SIG-M5 treated with dmso at 0.1 percent for 504 hours (cell line): ENCODE measurements at regions not wholly inside any gene's neighbourhood (a gene's known extent, or its start where the extent isn't known, plus 50 kb on each side); places are given as distances from the start of the nearest gene placed in this dataset.
A peak's percentile ranks its signal among the peaks of the same experiment; 100 is the strongest.

Source experiments
- DNase-seq: peaks from one replicate; lab custom pipeline; 2025; ENCODE audit not compliant: unreplicated experiment; lab: John Stamatoyannopoulos, UW

GRCh38 chr5:124341066-124341858 lies 405.2 kb downstream of the ZNF608 start:
- no peak for DNase-seq

- DNase-seq, result no peak
These were observed 408.4 kb downstream of the ZNF608 start for GRCh38 chr5:124337996-124338395.

DNA sequence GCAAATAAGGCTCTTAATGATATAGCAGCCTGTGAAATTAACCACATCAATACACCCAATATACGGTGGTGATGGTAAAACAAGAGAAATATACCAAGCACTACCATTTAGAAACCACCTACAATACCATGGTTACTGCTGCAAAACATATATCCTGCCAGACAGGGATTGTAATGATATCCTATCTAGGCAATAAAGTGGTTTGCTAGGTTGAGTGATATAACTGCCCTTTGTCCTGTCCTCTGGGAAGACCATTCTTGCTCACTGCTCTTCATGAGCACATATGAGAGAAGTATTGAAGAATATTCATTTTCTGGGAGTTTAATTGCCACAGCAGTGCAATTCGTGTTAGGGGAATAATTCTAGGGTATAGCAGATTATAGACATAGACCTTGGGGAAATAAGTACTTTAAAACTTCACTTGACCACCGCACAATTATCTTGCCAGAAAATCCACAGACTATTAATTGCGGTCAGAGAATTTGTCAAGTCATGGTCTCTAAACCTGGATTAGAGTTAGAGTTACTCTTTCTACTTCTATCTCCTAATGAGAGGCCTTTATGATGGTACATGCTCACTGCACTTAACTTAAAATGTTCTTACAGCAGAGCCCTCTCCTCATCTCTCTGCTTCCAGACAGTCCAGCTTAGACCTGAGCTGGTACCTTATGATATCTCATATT lies 413.0 kb downstream of the ZNF608 start:
- no peak for DNase-seq

DNA sequence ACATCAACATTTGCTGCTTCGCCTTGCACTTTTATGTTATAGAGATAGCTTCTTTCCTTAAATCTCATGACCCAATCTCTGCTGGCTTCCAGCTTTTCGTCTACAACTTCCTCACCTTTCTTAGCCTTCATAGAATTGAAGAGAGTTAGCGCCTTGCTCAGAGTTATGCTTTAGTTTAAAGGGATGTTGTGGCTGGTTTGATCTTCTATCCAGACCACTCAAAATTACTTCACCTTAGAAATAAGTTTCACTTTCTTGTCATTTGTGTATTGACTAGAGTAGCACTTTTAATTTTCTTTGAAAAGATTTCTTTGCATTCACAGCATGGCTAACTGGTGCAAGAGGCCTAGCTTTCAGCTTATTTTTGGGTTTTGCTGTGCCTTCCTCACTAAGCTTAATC lies 414.2 kb downstream of the ZNF608 start:
- no peak for DNase-seq

- no peak for DNase-seq
These were observed 415.7 kb downstream of the ZNF608 start for GRCh38 chr5:124330595-124331220.

- DNase-seq, result no peak
These were observed 418.2 kb downstream of the ZNF608 start for GRCh38 chr5:124328201-124328600.

DNA sequence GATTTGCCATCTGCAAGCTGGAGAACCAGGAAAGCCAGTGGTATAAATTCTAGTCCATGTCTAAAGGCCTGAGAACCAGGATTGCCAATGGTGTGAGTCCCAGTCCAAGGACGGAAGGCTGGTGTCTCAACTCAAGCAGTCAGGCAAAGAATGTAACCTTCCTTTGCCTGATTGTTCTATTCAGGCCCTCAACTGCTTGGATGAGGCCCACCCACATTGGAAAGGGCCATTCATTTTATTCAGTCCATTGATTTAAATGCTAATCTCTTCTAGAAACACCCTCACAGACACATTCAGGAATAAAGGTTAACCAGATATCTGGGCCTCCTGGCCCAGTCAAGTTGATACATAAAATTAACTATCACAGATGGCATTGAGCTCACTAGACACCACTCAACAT lies 427.8 kb downstream of the ZNF608 start:
- no peak for DNase-seq

DNA sequence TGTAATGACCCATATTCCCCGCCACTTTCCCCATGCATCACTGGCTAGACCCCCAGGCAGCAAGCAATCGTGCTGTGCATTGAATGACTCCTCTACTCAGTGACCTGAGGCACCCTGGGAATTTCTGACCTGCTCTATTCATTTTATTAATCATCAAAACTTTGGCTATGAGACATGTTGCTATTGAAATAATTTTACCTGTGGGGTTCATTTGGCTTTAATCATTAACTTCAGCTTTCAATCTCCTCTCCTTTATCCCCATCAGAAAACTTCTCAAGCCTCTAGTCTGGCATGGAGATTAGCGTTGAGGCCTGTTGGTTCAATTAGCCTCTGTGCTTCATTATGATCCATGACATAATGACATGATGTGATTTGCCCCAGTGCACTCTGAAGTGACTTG lies 429.0 kb downstream of the ZNF608 start:
- DNase-seq, result no peak

DNA sequence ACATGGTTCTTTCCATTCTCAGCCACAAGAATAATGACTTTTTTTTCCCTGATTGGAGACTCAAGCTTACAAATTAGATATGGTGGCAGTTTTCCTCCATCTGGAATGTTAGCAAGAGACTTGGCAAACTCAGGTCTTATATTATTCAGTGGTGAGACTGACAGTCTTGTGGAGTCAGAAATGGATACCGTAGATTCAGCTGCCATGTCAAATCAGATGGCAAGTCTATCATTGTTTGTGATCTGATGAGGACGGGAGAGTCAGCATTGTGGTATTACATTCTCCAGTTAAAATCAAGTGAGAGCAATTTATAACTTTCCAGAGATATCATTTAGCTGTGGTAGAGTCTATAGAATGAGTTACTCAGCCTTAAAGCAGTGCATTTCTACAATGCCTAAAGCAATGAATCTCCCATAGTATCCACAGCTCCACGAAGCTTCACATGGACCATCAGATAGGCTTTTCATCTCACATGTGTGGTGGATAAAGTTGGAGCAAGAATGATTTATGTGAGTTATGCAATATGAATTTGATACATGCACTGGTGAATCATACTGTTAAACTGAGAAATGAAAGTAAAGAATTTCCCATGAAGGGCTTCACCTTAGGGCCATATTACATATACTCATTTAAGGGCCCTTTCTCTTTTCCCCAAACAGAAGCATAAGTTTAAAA lies 430.6 kb downstream of the ZNF608 start:
- no peak for DNase-seq

DNA sequence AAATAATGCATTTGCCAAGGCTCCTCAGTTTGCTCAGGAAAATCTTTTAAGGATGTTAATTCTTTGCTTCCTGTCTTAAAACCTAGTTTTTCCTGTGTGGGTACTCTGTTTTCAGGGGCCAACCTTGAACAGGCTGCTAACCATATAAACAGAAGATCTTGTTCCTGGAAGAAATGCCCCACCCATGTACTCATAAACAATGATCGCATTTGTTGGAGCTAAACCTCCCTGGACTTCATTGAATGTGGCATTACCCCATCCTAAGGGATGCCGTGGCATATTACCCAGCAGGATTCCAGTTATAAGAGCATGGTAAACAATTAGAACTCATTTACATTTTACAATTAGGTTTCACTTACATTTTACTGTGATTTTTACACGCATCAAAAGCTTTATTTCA lies 436.0 kb downstream of the ZNF608 start:
- no peak for DNase-seq

DNA sequence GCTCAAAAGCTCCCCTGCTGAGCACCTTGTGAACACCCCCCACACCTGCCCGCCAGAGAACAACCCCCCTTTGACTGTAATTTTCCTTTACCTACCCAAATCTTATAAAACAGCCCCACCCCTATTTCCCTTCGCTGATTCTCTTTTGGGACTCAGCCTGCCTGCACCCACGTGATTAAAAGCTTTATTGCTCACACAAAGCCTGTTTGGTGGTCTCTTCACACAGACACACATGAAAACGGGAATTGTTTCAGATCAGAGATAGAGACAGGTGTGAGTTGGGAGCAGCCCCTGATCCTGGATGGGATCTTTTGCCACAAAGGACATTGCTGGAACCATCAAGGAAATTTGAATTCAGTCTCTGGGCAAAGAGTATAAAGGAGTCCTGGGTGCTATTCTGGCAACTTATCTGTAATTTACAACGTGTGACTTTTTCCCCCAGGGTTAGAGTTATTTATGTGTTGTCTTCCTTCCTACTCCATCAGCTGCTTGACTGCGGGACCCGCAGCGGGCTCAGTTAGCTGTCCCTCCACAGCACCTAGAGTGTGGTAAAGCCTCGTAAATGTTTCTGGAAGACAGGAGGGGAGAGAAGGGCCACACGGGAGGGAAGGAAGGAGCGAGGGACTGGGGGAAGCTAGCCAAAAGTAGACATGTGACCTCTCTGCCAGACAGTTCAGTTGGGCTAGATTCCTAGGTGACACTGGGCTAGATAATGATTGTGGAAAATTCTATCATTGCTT lies 437.0 kb downstream of the ZNF608 start:
- DNase-seq, result no peak

GRCh38 chr5:124303366-124303765 lies 443.1 kb downstream of the ZNF608 start:
- DNase-seq, result no peak

DNA sequence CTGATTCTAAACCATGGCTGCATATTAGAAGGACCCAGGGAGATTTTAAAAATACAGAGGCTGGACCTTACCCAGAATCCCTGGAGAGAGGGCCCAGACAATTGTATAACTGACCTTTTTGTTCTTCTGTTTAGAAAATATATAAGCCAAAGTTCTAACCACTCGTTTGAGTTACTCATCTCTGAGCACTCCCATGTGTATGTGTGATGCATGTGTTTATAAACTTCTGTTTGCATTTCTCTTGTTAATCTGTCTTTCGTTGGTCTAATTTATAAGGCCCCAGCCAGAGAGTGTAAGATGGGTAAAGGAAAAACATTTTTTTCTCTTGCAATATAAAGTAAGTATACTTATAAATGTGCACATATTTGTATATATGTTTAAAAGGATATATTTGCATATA lies 443.9 kb downstream of the ZNF608 start:
- no peak for DNase-seq

DNA sequence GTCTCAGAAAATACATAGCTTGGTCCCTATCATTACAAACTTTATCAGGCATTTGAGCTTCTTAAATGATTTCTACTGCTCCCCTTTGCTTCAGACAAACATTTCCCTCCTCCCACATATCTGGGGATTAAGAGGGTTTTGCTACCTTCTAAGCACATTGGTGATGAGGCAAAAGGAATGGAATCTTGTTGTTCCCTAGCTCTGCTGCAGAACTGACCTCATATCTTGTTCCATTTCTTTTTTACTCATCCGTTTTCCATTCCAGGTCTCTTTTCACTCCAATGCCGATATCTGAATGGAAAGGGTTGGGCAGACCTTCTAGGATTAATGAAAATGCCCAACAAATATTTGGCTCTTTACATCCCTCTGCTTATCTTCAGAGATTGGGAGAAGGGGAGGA lies 444.6 kb downstream of the ZNF608 start:
- no peak for DNase-seq

GRCh38 chr5:124300815-124301621 lies 445.4 kb downstream of the ZNF608 start:
- DNase-seq, result no peak

DNA sequence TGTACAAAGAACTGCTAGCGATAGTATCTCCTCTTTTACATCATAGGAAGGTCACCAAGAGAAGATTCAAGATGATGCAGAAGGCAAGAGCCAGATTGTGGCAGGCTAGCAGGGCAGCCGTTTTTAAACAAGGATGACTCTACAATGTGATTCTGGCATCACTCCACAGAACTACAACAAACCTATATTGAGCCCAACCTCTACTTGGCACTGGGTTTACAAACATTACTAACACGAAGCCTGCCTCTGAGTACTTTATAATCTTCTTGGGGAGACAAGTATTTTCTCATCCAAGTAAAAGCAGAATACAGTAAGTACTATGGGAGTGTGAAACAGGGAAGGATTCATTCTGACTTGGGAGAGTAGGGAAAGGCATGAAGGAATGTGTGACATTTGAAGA lies 448.6 kb downstream of the ZNF608 start:
- no peak for DNase-seq

- no peak for DNase-seq
These were observed 454.1 kb downstream of the ZNF608 start for GRCh38 chr5:124292322-124292855.

DNA sequence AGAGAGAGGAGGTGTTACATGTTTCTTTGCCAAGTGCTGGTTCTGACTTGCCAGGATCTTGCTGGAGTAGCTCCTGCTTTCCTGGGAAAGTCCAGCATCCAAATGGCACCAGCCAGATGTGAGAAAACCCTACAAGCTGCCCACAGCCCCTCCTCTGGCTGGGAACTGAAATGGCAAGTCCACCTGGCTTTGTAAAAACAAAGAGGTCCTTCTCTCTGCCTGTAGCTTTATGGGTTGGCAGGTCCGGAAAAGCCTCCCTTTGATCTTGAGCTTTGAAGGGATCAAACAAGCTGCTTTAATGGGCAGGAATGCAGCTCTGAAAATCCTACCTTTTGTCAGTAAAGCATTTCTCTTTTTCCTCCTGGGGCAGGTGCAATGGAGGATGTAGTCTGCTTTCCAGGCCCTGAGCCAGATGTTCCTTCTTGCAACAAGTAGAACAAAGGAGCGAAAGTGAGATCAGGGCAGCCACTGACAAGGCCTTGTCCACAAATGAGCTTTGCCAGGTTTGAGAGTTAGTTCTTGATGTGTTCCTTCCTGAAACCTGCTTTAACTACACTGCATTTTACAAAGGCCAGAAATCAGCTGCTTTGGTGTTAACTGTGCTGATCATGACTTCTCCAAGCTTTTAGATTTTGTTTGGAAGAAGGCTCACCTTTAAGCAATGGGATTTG lies 456.7 kb downstream of the ZNF608 start:
- DNase-seq, result peak; percentile 2

- DNase-seq, result no peak
These were observed 457.3 kb downstream of the ZNF608 start for GRCh38 chr5:124289130-124289529.
